SK-N-SH treated with all-trans-retinoic acid at 6 μM for 48 hours (cell line): ENCODE measurements at regions not wholly inside any gene's neighbourhood (a gene's known extent, or its start where the extent isn't known, plus 50 kb on each side); places are given as distances from the start of the nearest gene placed in this dataset.

Experiments
- ATAC-seq: fragments of 200-7000 bp; cut with Tn5 transposase; 3 replicates; pipeline ENCODE4 v1.9.1; 2020; ENCODE audit warnings: mild to moderate bottlenecking, moderate library complexity
- ARNTL ChIP-seq: fragments of 450-650 bp; formaldehyde crosslinking; IDR thresholded peaks from 2 replicates; pipeline ENCODE4 v1.5.0; 2020; ENCODE audit warnings: low read depth, mild to moderate bottlenecking, moderate library complexity, borderline replicate concordance
- BACH2 ChIP-seq: fragments of 250-450 bp; sonication (Bioruptor Pico); IDR thresholded peaks from 2 replicates; pipeline ENCODE4 v1.9.0; 2021; ENCODE audit warnings: mild to moderate bottlenecking, borderline replicate concordance
- CREB5 ChIP-seq: fragments of 250-450 bp; sonication (Bioruptor Pico); IDR thresholded peaks from 2 replicates; pipeline ENCODE4 v1.5.1; 2020; ENCODE audit warnings: low read depth, mild to moderate bottlenecking, moderate library complexity
- CSDC2 ChIP-seq: fragments of 250-450 bp; sonication (Bioruptor Pico); IDR thresholded peaks from 2 replicates; pipeline ENCODE4 v1.5.0; 2020; ENCODE audit warnings: mild to moderate bottlenecking, moderate library complexity
- CSRNP3 ChIP-seq: fragments of 250-450 bp; sonication (Bioruptor Pico); IDR thresholded peaks from 2 replicates; pipeline ENCODE4 v1.5.1; 2021; ENCODE audit warnings: mild to moderate bottlenecking, moderate library complexity
- ESRRG ChIP-seq: fragments of 250-450 bp; sonication (Bioruptor Pico); IDR thresholded peaks from 2 replicates; pipeline ENCODE4 v1.6.1; 2021; ENCODE audit warnings: mild to moderate bottlenecking
- GLIS3 ChIP-seq: fragments of 250-450 bp; sonication (Bioruptor Pico); IDR thresholded peaks from 2 replicates; pipeline ENCODE4 v1.5.0; 2020; ENCODE audit warnings: mild to moderate bottlenecking, moderate library complexity
- OSR1 ChIP-seq: fragments of 250-450 bp; sonication (Bioruptor Pico); IDR thresholded peaks from 2 replicates; pipeline ENCODE4 v1.8.0; 2022; ENCODE audit warnings: moderate library complexity, mild to moderate bottlenecking, inconsistent platforms
- PATZ1 ChIP-seq: fragments of 250-450 bp; sonication (Bioruptor Pico); IDR thresholded peaks from 2 replicates; pipeline ENCODE4 v1.8.0; 2020; ENCODE audit warnings: mild to moderate bottlenecking, moderate library complexity, borderline replicate concordance
- POU6F1 ChIP-seq: fragments of 250-450 bp; sonication (Bioruptor Pico); IDR thresholded peaks from 2 replicates; pipeline ENCODE4 v1.8.0; 2021; ENCODE audit warnings: low read depth, mild to moderate bottlenecking, moderate library complexity, borderline replicate concordance
- PPARA ChIP-seq: fragments of 250-450 bp; sonication (Bioruptor Pico); IDR thresholded peaks from 2 replicates; pipeline ENCODE4 v1.5.0; 2020; ENCODE audit warnings: mild to moderate bottlenecking, borderline replicate concordance
- RARB ChIP-seq: fragments of 250-450 bp; sonication (Bioruptor Pico); IDR thresholded peaks from 2 replicates; pipeline ENCODE4 v1.8.0; 2021; ENCODE audit warnings: mild to moderate bottlenecking, moderate library complexity
- SNAI2 ChIP-seq: fragments of 250-450 bp; sonication (Bioruptor Pico); IDR thresholded peaks from 2 replicates; pipeline ENCODE4 v1.5.0; 2020; ENCODE audit warnings: mild to moderate bottlenecking, moderate library complexity
- TCF4 ChIP-seq: fragments of 250-450 bp; sonication (Bioruptor Pico); IDR thresholded peaks from 2 replicates; pipeline ENCODE4 v1.8.0; 2021; ENCODE audit warnings: mild to moderate bottlenecking, moderate library complexity, borderline replicate concordance
- TOX ChIP-seq: fragments of 250-450 bp; sonication (Bioruptor Pico); IDR thresholded peaks from 2 replicates; pipeline ENCODE4 v1.8.0; 2021; ENCODE audit warnings: mild to moderate bottlenecking, moderate library complexity, borderline replicate concordance
- TSHZ2 ChIP-seq: fragments of 250-450 bp; sonication (Bioruptor Pico); IDR thresholded peaks from 2 replicates; pipeline ENCODE4 v1.5.0; 2020; ENCODE audit warnings: mild to moderate bottlenecking, moderate library complexity
- ZC3H10 ChIP-seq: fragments of 250-450 bp; sonication (Bioruptor Pico); IDR thresholded peaks from 2 replicates; pipeline ENCODE4 v1.5.1; 2021; ENCODE audit warnings: mild to moderate bottlenecking, moderate library complexity
- ZFP30 ChIP-seq: fragments of 450-650 bp; formaldehyde crosslinking; IDR thresholded peaks from 2 replicates; pipeline ENCODE4 v1.5.0; 2022; ENCODE audit warnings: mild to moderate bottlenecking, moderate library complexity
- ZNF565 ChIP-seq: fragments of 450-650 bp; formaldehyde crosslinking; conservative IDR thresholded peaks from 2 replicates; pipeline ENCODE4 v1.5.0; 2020; ENCODE audit warnings: low read depth, mild to moderate bottlenecking, moderate library complexity
- ZNF70 ChIP-seq: fragments of 450-650 bp; formaldehyde crosslinking; IDR thresholded peaks from 2 replicates; pipeline ENCODE4 v1.5.0; 2020; ENCODE audit warnings: mild to moderate bottlenecking, moderate library complexity
- ZNF8 ChIP-seq: fragments of 450-650 bp; formaldehyde crosslinking; IDR thresholded peaks from 2 replicates; pipeline ENCODE4 v1.5.0; 2020; ENCODE audit warnings: mild to moderate bottlenecking, moderate library complexity

GRCh38 chr2:139064159-139064558 lies 284.0 kb upstream of the NXPH2 start:
- no peak for ATAC-seq
- no peak for TF ChIP-seq ZNF70 (CRISPR knock-in tag)
- TF ChIP-seq SNAI2 = no peak
- no peak for TF ChIP-seq PPARA
- TF ChIP-seq BACH2 = no peak
- TF ChIP-seq ZC3H10 (CRISPR knock-in tag) = no peak
- no peak for TF ChIP-seq TOX (CRISPR knock-in tag)
- no peak for TF ChIP-seq TSHZ2 (CRISPR knock-in tag)
- TF ChIP-seq POU6F1 (CRISPR knock-in tag) = no peak
- no peak for TF ChIP-seq ZNF565
- no peak for TF ChIP-seq ARNTL (CRISPR knock-in tag)
- no peak for TF ChIP-seq CSRNP3 (CRISPR knock-in tag)
- no peak for TF ChIP-seq ZFP30
- no peak for TF ChIP-seq PATZ1 (CRISPR knock-in tag)
- no peak for TF ChIP-seq GLIS3
- TF ChIP-seq ESRRG = no peak
- no peak for TF ChIP-seq OSR1 (CRISPR knock-in tag)
- TF ChIP-seq TCF4 (CRISPR knock-in tag) = no peak
- TF ChIP-seq CSDC2 = no peak

- no peak for ATAC-seq
These were observed 279.4 kb upstream of the NXPH2 start for GRCh38 chr2:139059617-139060016.

GRCh38 chr2:139055202-139055601 lies 275.0 kb upstream of the NXPH2 start:
- ATAC-seq = no peak
- TF ChIP-seq ZC3H10 (CRISPR knock-in tag) (no peak), CREB5 (CRISPR knock-in tag) (no peak), ZNF565 (no peak), TCF4 (CRISPR knock-in tag) (no peak), ESRRG (no peak), OSR1 (CRISPR knock-in tag) (no peak), PPARA (no peak), CSDC2 (no peak), RARB (CRISPR knock-in tag) (no peak), SNAI2 (no peak), TSHZ2 (CRISPR knock-in tag) (no peak), GLIS3 (no peak), ZNF70 (CRISPR knock-in tag) (no peak), ZNF8 (CRISPR knock-in tag) (no peak)

More at GRCh38 chr2:139059617-139060016, 279.4 kb upstream of the NXPH2 start:
- TF ChIP-seq POU6F1 (CRISPR knock-in tag) (no peak), PPARA (no peak)
